ENCODE measurements at regions not wholly inside any gene's neighbourhood (a gene's known extent, or its start where the extent isn't known, plus 50 kb on each side); places are given as distances from the start of the nearest gene placed in this dataset.
"Not testable (repeated sequence)": the region's sequence is repeated elsewhere in the genome, so short reads cannot be mapped to it uniquely, and the experiment has no call there.

DNA sequence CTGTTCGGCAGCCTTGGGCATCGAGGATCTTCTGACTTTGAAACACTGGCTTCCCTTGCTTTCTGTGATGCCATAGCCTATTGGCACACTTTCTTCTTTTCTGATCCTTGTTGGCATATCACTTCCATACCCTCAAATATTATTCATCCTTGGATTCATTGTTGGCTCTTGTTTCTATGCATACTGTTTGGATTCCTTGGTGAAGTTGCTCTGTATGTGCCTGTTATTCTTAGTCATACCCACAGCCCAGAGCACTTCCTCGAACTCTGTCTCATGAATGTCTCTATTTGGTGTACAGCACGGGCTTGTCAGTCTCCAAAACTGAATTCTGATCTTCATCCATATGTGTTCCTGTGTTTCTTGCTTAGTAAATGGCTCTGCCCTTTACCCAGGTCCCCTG lies 63.6 kb downstream of the NPIPB11 start:
- H3K27ac ChIP-seq (ENCODE audit: low read length); H3K9me3 ChIP-seq (replicated peaks; ENCODE audit: control insufficient read depth, low read depth, low read length); DNase-seq; H3K4me1 ChIP-seq (ENCODE audit: control insufficient read depth, insufficient read depth, low read length); H3K4me3 ChIP-seq (ENCODE audit: low read length); H3K27me3 ChIP-seq (ENCODE audit: control insufficient read depth, insufficient read depth, low read length); H3K36me3 ChIP-seq (ENCODE audit: control insufficient read depth, insufficient read depth, low read length): not testable (repeated sequence)
- no CpG with 5 or more reads among the region's 4 CpGs for WGBS (ENCODE audit: insufficient coverage)

DNA sequence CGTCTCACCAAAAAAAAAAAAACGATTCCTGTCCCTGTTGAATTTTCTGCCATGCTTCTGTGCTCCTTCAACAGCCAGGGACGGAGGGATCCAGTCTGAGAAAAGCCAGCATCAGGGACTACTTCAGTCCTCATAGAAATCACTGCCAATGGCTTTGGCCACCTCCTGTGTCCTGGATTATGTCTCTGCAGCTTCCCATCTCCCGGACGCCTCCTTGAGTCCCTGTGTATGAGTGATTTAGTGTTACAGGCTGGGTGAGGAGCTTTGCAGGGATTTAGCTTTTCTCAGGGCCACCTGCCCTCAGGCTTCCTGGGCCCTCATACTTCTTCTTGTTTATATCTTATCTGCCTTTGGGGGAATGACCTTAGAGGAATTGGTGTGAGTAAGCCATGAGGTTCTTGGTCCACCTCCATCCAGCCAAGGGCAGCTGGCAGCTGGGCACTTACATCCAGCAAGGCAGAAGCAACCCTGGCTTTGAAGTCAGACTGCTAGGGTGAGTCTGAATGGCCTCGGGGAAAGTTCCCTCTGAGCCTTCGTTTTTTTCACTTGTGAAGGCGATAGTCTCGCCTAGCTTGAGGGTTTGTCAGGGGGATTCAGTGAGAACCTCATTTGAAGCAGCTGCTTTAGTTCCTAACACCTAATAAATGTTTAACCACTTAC lies 65.6 kb downstream of the NPIPB11 start:
- H3K27ac ChIP-seq (ENCODE audit: low read length); H3K9me3 ChIP-seq (replicated peaks; ENCODE audit: control insufficient read depth, low read depth, low read length); H3K4me3 ChIP-seq (ENCODE audit: low read length); H3K36me3 ChIP-seq (ENCODE audit: control insufficient read depth, insufficient read depth, low read length); DNase-seq; H3K4me1 ChIP-seq (ENCODE audit: control insufficient read depth, insufficient read depth, low read length); H3K27me3 ChIP-seq (ENCODE audit: control insufficient read depth, insufficient read depth, low read length): not testable (repeated sequence)
- WGBS (ENCODE audit: insufficient coverage), result no CpG with 5 or more reads among the region's 9 CpGs

DNA sequence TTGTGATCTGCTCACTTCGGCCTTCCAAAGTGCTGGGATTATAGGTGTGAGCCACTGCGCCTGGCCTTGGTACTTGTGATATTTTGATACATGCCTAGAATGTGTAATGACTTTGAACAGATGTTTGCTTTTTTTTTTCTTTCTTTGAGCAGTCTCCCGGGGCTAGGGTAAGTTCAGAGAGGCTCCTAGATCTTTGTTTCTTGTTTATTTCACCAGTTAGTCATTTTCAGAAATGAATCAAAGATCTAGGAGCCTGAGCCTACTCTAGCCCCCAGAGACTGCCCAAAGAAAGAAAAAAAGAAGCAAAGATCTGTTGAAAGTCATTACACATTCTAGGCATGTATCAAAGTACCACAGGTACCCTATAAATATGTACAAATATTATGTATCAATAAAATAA lies 66.3 kb downstream of the NPIPB11 start:
- not testable (repeated sequence) for H3K9me3 ChIP-seq (replicated peaks; ENCODE audit: control insufficient read depth, low read depth, low read length); H3K27ac ChIP-seq (ENCODE audit: low read length); H3K36me3 ChIP-seq (ENCODE audit: control insufficient read depth, insufficient read depth, low read length); H3K4me1 ChIP-seq (ENCODE audit: control insufficient read depth, insufficient read depth, low read length); H3K4me3 ChIP-seq (ENCODE audit: low read length); DNase-seq; H3K27me3 ChIP-seq (ENCODE audit: control insufficient read depth, insufficient read depth, low read length)
- no CpG with 5 or more reads among the region's 3 CpGs for WGBS (ENCODE audit: insufficient coverage)

DNA sequence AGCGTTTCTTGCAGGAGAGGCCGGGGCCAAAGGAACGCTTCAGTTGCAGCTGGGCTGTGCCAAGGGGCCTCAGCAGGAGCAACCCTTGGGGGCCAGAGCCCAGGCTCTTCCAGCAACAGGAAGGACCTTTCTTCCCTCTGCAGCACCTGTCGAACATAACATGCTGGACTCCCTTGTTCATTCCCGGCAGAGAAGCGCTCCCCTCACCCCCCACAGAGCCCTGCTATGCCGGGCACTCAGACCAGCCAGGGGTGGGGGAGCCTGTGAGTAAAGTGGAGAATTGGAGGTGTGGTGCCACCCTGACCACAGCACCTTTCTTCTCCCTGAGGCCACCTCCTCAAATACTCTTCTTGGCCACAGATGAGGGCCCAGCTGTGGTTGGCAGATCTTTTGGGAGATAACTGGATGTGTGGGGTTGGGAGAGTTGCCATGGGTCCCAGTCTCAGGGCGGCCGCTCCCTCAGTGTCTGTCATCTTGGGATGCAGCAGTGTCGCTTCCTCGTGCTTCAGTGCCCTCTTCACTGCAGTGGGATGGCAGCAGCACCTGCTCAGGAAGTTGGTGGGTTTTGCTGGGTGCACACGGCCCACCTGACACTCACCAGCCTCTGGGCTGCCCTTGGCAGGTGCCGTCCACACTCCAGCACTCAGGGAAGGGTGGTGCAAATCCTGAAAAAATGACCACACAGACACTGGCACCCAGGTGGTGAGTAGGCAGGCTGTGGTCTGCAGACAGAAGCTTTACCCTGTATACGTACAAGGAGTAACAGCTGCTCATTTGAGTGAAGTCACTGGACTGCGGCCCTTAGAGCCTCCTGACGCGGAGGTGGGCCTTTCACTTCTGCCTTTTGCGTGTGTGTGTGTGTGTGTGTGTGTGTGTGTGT lies 67.5 kb downstream of the NPIPB11 start:
- H3K27ac ChIP-seq (ENCODE audit: low read length); H3K27me3 ChIP-seq (ENCODE audit: control insufficient read depth, insufficient read depth, low read length); H3K4me3 ChIP-seq (ENCODE audit: low read length); H3K36me3 ChIP-seq (ENCODE audit: control insufficient read depth, insufficient read depth, low read length); DNase-seq; H3K4me1 ChIP-seq (ENCODE audit: control insufficient read depth, insufficient read depth, low read length); H3K9me3 ChIP-seq (replicated peaks; ENCODE audit: control insufficient read depth, low read depth, low read length): not testable (repeated sequence)
- WGBS (ENCODE audit: insufficient coverage), result 86% methylated on average over 4 of the region's 18 CpGs

DNA sequence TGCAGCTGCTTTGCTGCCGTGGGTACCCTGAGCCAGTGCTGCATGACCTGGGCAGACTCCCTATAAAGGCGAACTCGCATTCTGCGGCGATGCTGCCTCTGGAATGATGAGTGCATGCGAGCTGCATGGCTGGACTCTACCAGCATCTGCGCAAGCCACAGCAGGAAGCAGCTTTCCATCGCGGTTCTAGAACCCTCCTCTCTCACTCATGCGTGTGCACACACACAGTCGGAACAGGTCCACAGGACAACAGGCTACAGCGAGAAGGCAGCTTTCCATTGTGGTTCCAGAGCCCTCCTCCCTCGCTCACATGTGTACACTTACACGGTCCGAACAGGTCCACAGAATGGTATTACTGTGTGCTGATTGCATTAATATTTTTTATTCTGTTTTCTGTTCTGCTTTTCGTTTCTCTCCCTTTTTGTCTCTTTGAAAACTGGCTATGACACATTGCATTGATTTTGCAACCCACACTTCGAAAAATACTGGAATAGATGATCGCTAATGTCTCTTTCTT lies 69.1 kb downstream of the NPIPB11 start:
- H3K4me1 ChIP-seq (ENCODE audit: control insufficient read depth, insufficient read depth, low read length); DNase-seq; H3K36me3 ChIP-seq (ENCODE audit: control insufficient read depth, insufficient read depth, low read length); H3K27me3 ChIP-seq (ENCODE audit: control insufficient read depth, insufficient read depth, low read length); H3K9me3 ChIP-seq (replicated peaks; ENCODE audit: control insufficient read depth, low read depth, low read length); H3K4me3 ChIP-seq (ENCODE audit: low read length); H3K27ac ChIP-seq (ENCODE audit: low read length): not testable (repeated sequence)
- WGBS (ENCODE audit: insufficient coverage), result 87% methylated on average over 6 of the region's 18 CpGs

DNA sequence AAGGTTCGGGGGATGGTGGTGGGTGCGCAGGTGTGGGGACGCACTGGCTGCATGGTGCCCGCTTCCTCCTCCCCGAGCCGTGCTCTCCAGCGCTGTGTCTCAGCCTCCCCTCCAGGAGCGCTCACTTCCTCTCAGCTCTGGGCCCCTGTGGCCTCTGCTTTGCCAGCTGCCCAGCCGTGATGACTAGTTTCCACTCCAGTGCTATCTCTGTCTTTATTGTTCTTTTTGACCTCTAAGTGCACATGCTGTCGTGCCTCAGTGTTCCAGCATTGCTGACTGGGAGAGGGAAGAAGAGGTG lies 71.0 kb downstream of the NPIPB11 start:
- H3K36me3 ChIP-seq (ENCODE audit: control insufficient read depth, insufficient read depth, low read length); H3K27me3 ChIP-seq (ENCODE audit: control insufficient read depth, insufficient read depth, low read length); H3K9me3 ChIP-seq (replicated peaks; ENCODE audit: control insufficient read depth, low read depth, low read length); H3K4me1 ChIP-seq (ENCODE audit: control insufficient read depth, insufficient read depth, low read length); H3K27ac ChIP-seq (ENCODE audit: low read length); DNase-seq; H3K4me3 ChIP-seq (ENCODE audit: low read length): not testable (repeated sequence)
- WGBS (ENCODE audit: insufficient coverage), result no CpG with 5 or more reads among the region's 10 CpGs

DNA sequence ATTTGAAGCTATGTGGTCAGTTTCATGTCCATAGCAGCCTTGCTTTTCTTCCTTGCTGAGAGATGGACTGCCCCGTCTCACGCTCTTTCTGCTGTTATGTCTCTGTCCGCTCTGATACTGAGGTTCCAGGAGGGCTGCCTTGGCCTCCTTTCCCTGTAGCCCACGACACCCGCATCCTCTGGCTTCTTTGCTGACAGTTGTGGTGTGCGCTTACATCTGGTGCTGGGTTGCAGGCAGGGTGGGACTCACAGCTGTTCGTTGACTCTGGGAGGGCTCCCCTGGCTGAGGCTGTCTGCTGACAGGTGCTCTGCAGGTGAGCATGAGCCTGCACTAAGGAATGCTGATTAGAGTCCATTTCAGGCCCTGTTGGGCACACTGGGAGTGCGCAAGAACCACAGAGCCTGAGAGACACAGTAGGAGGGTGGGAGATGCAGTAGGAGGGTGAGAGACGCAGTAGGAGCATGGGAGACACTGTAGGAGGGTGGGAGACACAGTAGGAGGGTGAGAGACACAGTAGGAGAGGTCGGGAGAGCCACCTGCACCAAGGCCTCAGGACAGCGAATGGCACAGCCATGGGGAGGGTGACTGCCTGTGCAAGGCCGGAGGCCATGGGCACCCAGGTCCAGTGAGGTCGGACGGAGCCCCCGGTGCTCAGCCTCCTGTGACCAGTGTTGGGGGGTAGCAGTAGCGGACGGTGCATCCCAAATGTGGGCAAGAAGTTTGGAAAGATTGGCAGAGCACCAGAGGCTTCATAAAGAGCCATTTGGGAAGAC lies 71.5 kb downstream of the NPIPB11 start:
- H3K27ac ChIP-seq (ENCODE audit: low read length); H3K4me3 ChIP-seq (ENCODE audit: low read length); H3K36me3 ChIP-seq (ENCODE audit: control insufficient read depth, insufficient read depth, low read length); H3K4me1 ChIP-seq (ENCODE audit: control insufficient read depth, insufficient read depth, low read length); H3K9me3 ChIP-seq (replicated peaks; ENCODE audit: control insufficient read depth, low read depth, low read length); DNase-seq; H3K27me3 ChIP-seq (ENCODE audit: control insufficient read depth, insufficient read depth, low read length): not testable (repeated sequence)
- WGBS (ENCODE audit: insufficient coverage), result 95% methylated on average over 5 of the region's 17 CpGs

DNA sequence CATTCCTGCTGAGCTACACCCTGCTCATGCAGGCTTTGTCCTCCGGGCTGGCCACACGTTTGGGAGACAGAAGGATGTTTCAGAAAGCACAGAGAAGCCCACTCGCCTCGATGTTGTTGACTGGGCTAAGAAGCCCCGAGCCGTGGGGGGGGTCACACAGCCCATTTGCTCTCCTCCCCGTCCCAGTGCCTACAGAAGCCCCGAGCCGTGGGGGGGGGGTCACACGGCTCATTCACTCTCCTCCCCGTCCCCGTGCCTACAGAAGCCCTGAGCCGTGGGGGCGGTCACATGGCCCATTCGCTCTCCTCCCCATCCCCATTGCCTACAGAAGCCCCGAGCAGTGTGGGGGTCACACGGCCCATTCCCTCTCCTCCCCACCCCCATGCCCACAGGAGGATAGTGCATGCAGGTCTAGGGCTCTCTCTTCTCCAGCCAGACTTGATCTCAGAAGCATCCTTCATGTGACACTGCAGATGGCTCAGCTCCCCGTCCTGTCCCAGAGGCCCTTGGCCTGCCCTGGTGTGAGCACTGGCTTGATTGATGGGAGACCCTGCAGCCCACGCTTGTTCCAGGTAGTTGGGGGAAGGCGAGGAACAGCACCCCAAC lies 72.9 kb downstream of the NPIPB11 start:
- not testable (repeated sequence) for DNase-seq; H3K27ac ChIP-seq (ENCODE audit: low read length); H3K9me3 ChIP-seq (replicated peaks; ENCODE audit: control insufficient read depth, low read depth, low read length); H3K4me3 ChIP-seq (ENCODE audit: low read length); H3K36me3 ChIP-seq (ENCODE audit: control insufficient read depth, insufficient read depth, low read length); H3K27me3 ChIP-seq (ENCODE audit: control insufficient read depth, insufficient read depth, low read length); H3K4me1 ChIP-seq (ENCODE audit: control insufficient read depth, insufficient read depth, low read length)
- 71% methylated on average over 7 of the region's 20 CpGs for WGBS (ENCODE audit: insufficient coverage)

DNA sequence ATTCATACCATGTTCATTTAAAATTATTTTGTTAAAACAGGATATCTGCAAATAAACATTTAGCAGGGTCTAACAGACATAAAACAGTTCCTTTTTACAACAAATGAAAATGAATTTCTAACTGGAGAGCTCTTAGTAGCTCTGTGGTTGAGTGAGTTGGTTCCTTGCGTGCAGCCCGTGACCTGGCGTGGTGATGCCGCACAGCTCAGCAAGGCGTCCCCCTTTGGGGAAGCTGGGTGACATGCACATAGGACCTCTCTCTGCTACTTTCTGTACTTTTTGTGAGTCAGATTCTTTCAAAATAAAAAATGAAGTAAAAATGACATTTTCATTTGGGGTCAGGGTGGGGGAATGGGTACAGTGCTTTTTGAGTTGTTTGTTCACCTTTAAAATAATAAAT lies 75.9 kb downstream of the NPIPB11 start:
- H3K9me3 ChIP-seq (replicated peaks; ENCODE audit: control insufficient read depth, low read depth, low read length); DNase-seq; H3K27me3 ChIP-seq (ENCODE audit: control insufficient read depth, insufficient read depth, low read length); H3K27ac ChIP-seq (ENCODE audit: low read length); H3K4me3 ChIP-seq (ENCODE audit: low read length); H3K4me1 ChIP-seq (ENCODE audit: control insufficient read depth, insufficient read depth, low read length); H3K36me3 ChIP-seq (ENCODE audit: control insufficient read depth, insufficient read depth, low read length): not testable (repeated sequence)
- no CpG with 5 or more reads among the region's 5 CpGs for WGBS (ENCODE audit: insufficient coverage)

DNA sequence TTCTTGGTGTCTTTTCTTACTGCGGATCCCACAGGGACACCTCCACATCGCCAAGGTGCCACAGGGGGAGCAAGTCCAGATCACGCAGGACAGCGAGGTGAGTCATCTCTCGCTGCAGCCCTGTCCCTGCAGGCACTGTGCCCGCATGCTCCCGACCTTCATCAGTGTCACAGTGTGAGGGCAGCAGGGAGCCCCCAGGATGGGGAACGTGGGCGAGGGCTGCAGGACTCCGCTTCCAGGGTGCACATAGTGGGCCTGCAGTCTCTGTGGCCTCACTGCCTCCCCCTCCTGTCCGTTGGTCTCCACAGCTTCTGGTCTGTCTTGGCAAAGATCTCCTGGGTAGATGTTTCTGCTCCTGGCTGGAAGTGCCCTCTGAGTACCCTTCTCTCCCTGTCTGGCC lies 78.0 kb downstream of the NPIPB11 start:
- H3K36me3 ChIP-seq (ENCODE audit: control insufficient read depth, insufficient read depth, low read length); H3K4me1 ChIP-seq (ENCODE audit: control insufficient read depth, insufficient read depth, low read length); H3K27me3 ChIP-seq (ENCODE audit: control insufficient read depth, insufficient read depth, low read length); H3K9me3 ChIP-seq (replicated peaks; ENCODE audit: control insufficient read depth, low read depth, low read length); H3K27ac ChIP-seq (ENCODE audit: low read length); DNase-seq; H3K4me3 ChIP-seq (ENCODE audit: low read length): not testable (repeated sequence)
- 65% methylated on average over 10 of the region's 11 CpGs for WGBS (ENCODE audit: insufficient coverage)

All from muscle of leg (tissue), 3 donors.